ENCODE measurements at regions not wholly inside any gene's neighbourhood (a gene's known extent, or its start where the extent isn't known, plus 50 kb on each side); places are given as distances from the start of the nearest gene placed in this dataset.

- CTCF ChIA-PET: interaction anchor here (0.8 kb wide), 1 partner anchor 12 kb away, joined by 3 read pairs; no protein-coding TSS in a partner anchor
- no peaks in the 10 kb centered on the region for H3K9me3 ChIP-seq (replicated peaks; ENCODE audit: control insufficient read depth, insufficient read depth, low read length)
- dilution Hi-C loops (cut with MboI; ENCODE audit: extremely low pct_ligation_motif_present, low sequenced_read_pairs): no loop called here
These were observed 53.9 kb upstream of the SHISAL1 start for GRCh38 chr22:44366372-44367300.

More at GRCh38 chr22:44366372-44367300, 53.9 kb upstream of the SHISAL1 start:
- Histone ChIP-seq H3K36me3 (ENCODE audit: control insufficient read depth in 2 of 2, extremely low read depth in 1 of 2, insufficient read depth in 2 of 2, low read length in 2 of 2) (no peaks in the 10 kb centered on the region), H4K20me1 (replicated peaks; ENCODE audit: control insufficient read depth, extremely low read depth, insufficient read depth, low read length) (no peaks in the 10 kb centered on the region), H3K4me2 (ENCODE audit: insufficient read depth, low read length) (no peak overlapping the region), H3K4me3 (replicated peaks in 1 of 3; ENCODE audit: insufficient read depth in 1 of 3, low read depth in 1 of 3, low read length in 3 of 3) (no peak overlapping the region), H2AFZ (ENCODE audit: low read depth, low read length) (no peak overlapping the region), H3K79me2 (ENCODE audit: control insufficient read depth, insufficient read depth, low read length) (no peaks in the 10 kb centered on the region), H3K9me1 (replicated peaks; ENCODE audit: control insufficient read depth, extremely low read depth, insufficient read depth, low read length) (no peaks in the 10 kb centered on the region), H3K27me3 (ENCODE audit: control insufficient read depth in 2 of 2, insufficient read depth in 2 of 2, low read length in 2 of 2) (no peaks in the 10 kb centered on the region), H3K9ac (replicated peaks; ENCODE audit: extremely low read depth, insufficient read depth, low read length) (no peak overlapping the region), H3K27ac (ENCODE audit: insufficient read depth, low read depth, low read length) (no peak overlapping the region), H3K4me1 (ENCODE audit: control insufficient read depth, extremely low read depth, insufficient read depth, low read length) (peaks cover 17% of the 10 kb centered on the region)
- DNase-seq (ENCODE audit: low read depth, low spot score): peak; percentile 11
- intact Hi-C loops (cut with micrococcal nuclease): loop anchor here (1.0 to 10.0 kb wide), 2 partner anchors 13 to 258 kb away; no protein-coding TSS in a partner anchor
- BruUV-seq (replicated peaks): no TSS peak
- FAIRE-seq: no peak
- POLR2A ChIA-PET: no interaction called here
- no peak for TF ChIP-seq FOS (IDR thresholded peaks at IDR 0.05; ENCODE audit: borderline replicate concordance, insufficient read depth, low read length)
- TF ChIP-seq MYC (IDR thresholded peaks at IDR 0.05; ENCODE audit: low read depth, low read length): no peak
- no peak for TF ChIP-seq JUN (IDR thresholded peaks at IDR 0.05; ENCODE audit: borderline replicate concordance, insufficient read depth, insufficient read length, low read depth)
- TF ChIP-seq POLR2A (IDR thresholded peaks at IDR 0.05; ENCODE audit: low read depth, low read length): no peak
- TF ChIP-seq CTCF (IDR thresholded peaks at IDR 0.05; ENCODE audit: extremely low read depth in 1 of 2, insufficient read depth in 1 of 2, low read depth in 1 of 2, low read length in 2 of 2): no peak
- TF ChIP-seq EZH2 (IDR thresholded peaks at IDR 0.05; ENCODE audit: borderline replicate concordance, low read depth, low read length, severe bottlenecking): no peak
- no peak for TF ChIP-seq GATA2 (IDR thresholded peaks at IDR 0.05; ENCODE audit: insufficient read depth, insufficient read length, low read depth, low read length)
- TF ChIP-seq, protein P1, sequence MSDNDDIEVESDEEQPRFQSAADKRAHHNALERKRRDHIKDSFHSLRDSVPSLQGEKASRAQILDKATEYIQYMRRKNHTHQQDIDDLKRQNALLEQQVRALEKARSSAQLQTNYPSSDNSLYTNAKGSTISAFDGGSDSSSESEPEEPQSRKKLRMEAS (IDR thresholded peaks at IDR 0.05; ENCODE audit: insufficient read depth, insufficient read length): no peak
- no peak for TF ChIP-seq POLR2AphosphoS5 (IDR thresholded peaks at IDR 0.05; ENCODE audit: insufficient read depth, low read depth, low read length)

All from endothelial cell of umbilical vein (primary cell).